SK-N-SH treated with all-trans-retinoic acid at 6 μM for 48 hours (cell line): ENCODE measurements at regions not wholly inside any gene's neighbourhood (a gene's known extent, or its start where the extent isn't known, plus 50 kb on each side); places are given as distances from the start of the nearest gene placed in this dataset.

ENCODE experiments used
- ATAC-seq: fragments of 200-7000 bp; cut with Tn5 transposase; 3 replicates; pipeline ENCODE4 v1.9.1; 2020; ENCODE audit warnings: mild to moderate bottlenecking, moderate library complexity
- ARNTL ChIP-seq: fragments of 450-650 bp; formaldehyde crosslinking; IDR thresholded peaks from 2 replicates; pipeline ENCODE4 v1.5.0; 2020; ENCODE audit warnings: low read depth, mild to moderate bottlenecking, moderate library complexity, borderline replicate concordance
- BACH2 ChIP-seq: fragments of 250-450 bp; sonication (Bioruptor Pico); IDR thresholded peaks from 2 replicates; pipeline ENCODE4 v1.9.0; 2021; ENCODE audit warnings: mild to moderate bottlenecking, borderline replicate concordance
- CSDC2 ChIP-seq: fragments of 250-450 bp; sonication (Bioruptor Pico); IDR thresholded peaks from 2 replicates; pipeline ENCODE4 v1.5.0; 2020; ENCODE audit warnings: mild to moderate bottlenecking, moderate library complexity
- ESRRG ChIP-seq: fragments of 250-450 bp; sonication (Bioruptor Pico); IDR thresholded peaks from 2 replicates; pipeline ENCODE4 v1.6.1; 2021; ENCODE audit warnings: mild to moderate bottlenecking
- GLIS3 ChIP-seq: fragments of 250-450 bp; sonication (Bioruptor Pico); IDR thresholded peaks from 2 replicates; pipeline ENCODE4 v1.5.0; 2020; ENCODE audit warnings: mild to moderate bottlenecking, moderate library complexity
- ISL1 ChIP-seq: fragments of 250-450 bp; sonication (Bioruptor Pico); IDR thresholded peaks from 2 replicates; pipeline ENCODE4 v2.1.2; 2022; ENCODE audit warnings: mild to moderate bottlenecking, moderate library complexity
- PPARA ChIP-seq: fragments of 250-450 bp; sonication (Bioruptor Pico); IDR thresholded peaks from 2 replicates; pipeline ENCODE4 v1.5.0; 2020; ENCODE audit warnings: mild to moderate bottlenecking, borderline replicate concordance
- RARB ChIP-seq: fragments of 250-450 bp; sonication (Bioruptor Pico); IDR thresholded peaks from 2 replicates; pipeline ENCODE4 v1.8.0; 2021; ENCODE audit warnings: mild to moderate bottlenecking, moderate library complexity
- SNAI2 ChIP-seq: fragments of 250-450 bp; sonication (Bioruptor Pico); IDR thresholded peaks from 2 replicates; pipeline ENCODE4 v1.5.0; 2020; ENCODE audit warnings: mild to moderate bottlenecking, moderate library complexity
- TOX ChIP-seq: fragments of 250-450 bp; sonication (Bioruptor Pico); IDR thresholded peaks from 2 replicates; pipeline ENCODE4 v1.8.0; 2021; ENCODE audit warnings: mild to moderate bottlenecking, moderate library complexity, borderline replicate concordance
- ZC3H10 ChIP-seq: fragments of 250-450 bp; sonication (Bioruptor Pico); IDR thresholded peaks from 2 replicates; pipeline ENCODE4 v1.5.1; 2021; ENCODE audit warnings: mild to moderate bottlenecking, moderate library complexity
- ZFP30 ChIP-seq: fragments of 450-650 bp; formaldehyde crosslinking; IDR thresholded peaks from 2 replicates; pipeline ENCODE4 v1.5.0; 2022; ENCODE audit warnings: mild to moderate bottlenecking, moderate library complexity
- ZNF565 ChIP-seq: fragments of 450-650 bp; formaldehyde crosslinking; conservative IDR thresholded peaks from 2 replicates; pipeline ENCODE4 v1.5.0; 2020; ENCODE audit warnings: low read depth, mild to moderate bottlenecking, moderate library complexity
- ZNF70 ChIP-seq: fragments of 450-650 bp; formaldehyde crosslinking; IDR thresholded peaks from 2 replicates; pipeline ENCODE4 v1.5.0; 2020; ENCODE audit warnings: mild to moderate bottlenecking, moderate library complexity
- TF ChIP-seq, protein P1 (sequence below): fragments of 250-450 bp; sonication (Bioruptor Pico); IDR thresholded peaks from 2 replicates; pipeline ENCODE4 v1.5.1; 2020; ENCODE audit warnings: low read depth, mild to moderate bottlenecking, moderate library complexity
- TF ChIP-seq, protein P2 (sequence below): fragments of 250-450 bp; sonication (Bioruptor Pico); IDR thresholded peaks from 2 replicates; pipeline ENCODE4 v1.5.1; 2021; ENCODE audit warnings: mild to moderate bottlenecking, moderate library complexity
- TF ChIP-seq, protein P3 (sequence below): fragments of 250-450 bp; sonication (Bioruptor Pico); IDR thresholded peaks from 2 replicates; pipeline ENCODE4 v1.8.0; 2020; ENCODE audit warnings: mild to moderate bottlenecking, moderate library complexity, borderline replicate concordance
- TF ChIP-seq, protein P4 (sequence below): fragments of 250-450 bp; sonication (Bioruptor Pico); IDR thresholded peaks from 2 replicates; pipeline ENCODE4 v1.5.0; 2020; ENCODE audit warnings: mild to moderate bottlenecking, moderate library complexity
- TF ChIP-seq, protein P5 (sequence below): fragments of 250-450 bp; sonication (Bioruptor Pico); IDR thresholded peaks from 2 replicates; pipeline ENCODE4 v1.8.0; 2021; ENCODE audit warnings: low read depth, mild to moderate bottlenecking, moderate library complexity, borderline replicate concordance

DNA sequence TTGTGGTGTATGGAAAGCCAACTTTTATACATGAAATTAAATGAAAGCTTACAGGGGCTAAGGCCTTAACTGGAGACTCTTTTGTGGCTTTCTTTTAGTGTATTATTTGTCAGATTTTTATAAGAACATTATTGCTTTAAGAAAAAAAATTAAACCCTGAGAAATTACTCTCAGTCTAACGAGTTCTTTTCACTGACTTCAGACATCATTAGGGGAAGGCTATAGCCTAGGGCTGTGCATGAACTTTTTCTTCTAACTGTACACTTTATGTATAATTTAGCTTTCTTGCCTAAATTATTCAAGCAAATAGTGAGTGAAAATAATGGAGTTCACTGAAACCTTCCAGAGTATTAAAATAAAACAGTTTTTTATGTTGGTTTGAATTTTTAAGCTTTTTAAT, 151.1 kb upstream of the MEIS1 start:
- TF ChIP-seq ZFP30 (CRISPR knock-in tag) (no peak), CSDC2 (no peak), ARNTL (CRISPR knock-in tag) (no peak), GLIS3 (CRISPR knock-in tag) (no peak)
- TF ChIP-seq, protein P1, sequence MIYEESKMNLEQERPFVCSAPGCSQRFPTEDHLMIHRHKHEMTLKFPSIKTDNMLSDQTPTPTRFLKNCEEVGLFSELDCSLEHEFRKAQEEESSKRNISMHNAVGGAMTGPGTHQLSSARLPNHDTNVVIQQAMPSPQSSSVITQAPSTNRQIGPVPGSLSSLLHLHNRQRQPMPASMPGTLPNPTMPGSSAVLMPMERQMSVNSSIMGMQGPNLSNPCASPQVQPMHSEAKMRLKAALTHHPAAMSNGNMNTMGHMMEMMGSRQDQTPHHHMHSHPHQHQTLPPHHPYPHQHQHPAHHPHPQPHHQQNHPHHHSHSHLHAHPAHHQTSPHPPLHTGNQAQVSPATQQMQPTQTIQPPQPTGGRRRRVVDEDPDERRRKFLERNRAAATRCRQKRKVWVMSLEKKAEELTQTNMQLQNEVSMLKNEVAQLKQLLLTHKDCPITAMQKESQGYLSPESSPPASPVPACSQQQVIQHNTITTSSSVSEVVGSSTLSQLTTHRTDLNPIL: no peak
- TF ChIP-seq, protein P2, sequence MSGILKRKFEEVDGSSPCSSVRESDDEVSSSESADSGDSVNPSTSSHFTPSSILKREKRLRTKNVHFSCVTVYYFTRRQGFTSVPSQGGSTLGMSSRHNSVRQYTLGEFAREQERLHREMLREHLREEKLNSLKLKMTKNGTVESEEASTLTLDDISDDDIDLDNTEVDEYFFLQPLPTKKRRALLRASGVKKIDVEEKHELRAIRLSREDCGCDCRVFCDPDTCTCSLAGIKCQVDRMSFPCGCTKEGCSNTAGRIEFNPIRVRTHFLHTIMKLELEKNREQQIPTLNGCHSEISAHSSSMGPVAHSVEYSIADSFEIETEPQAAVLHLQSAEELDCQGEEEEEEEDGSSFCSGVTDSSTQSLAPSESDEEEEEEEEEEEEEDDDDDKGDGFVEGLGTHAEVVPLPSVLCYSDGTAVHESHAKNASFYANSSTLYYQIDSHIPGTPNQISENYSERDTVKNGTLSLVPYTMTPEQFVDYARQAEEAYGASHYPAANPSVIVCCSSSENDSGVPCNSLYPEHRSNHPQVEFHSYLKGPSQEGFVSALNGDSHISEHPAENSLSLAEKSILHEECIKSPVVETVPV: no peak
- ATAC-seq: no peak

DNA sequence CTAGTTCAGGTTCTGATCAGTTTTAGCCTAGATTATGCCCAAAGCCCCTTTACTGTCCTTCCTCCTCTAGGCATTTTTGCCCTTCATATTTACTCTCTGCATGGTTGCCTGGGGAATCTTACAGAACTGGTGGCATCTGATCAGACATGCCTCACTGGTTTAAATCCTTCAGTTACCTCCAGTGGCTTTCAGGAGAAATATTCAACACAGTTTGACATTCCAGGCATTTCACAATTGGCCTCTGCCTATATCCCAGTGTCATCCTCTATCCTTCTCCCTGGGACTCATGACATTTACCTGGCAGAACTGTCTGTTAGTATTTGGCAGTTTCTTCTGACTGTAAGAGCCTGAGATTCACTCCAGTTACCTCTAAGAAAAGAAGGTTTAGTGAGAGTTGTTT, 152.9 kb upstream of the MEIS1 start:
- TF ChIP-seq, protein P1: no peak
- TF ChIP-seq, protein P3, sequence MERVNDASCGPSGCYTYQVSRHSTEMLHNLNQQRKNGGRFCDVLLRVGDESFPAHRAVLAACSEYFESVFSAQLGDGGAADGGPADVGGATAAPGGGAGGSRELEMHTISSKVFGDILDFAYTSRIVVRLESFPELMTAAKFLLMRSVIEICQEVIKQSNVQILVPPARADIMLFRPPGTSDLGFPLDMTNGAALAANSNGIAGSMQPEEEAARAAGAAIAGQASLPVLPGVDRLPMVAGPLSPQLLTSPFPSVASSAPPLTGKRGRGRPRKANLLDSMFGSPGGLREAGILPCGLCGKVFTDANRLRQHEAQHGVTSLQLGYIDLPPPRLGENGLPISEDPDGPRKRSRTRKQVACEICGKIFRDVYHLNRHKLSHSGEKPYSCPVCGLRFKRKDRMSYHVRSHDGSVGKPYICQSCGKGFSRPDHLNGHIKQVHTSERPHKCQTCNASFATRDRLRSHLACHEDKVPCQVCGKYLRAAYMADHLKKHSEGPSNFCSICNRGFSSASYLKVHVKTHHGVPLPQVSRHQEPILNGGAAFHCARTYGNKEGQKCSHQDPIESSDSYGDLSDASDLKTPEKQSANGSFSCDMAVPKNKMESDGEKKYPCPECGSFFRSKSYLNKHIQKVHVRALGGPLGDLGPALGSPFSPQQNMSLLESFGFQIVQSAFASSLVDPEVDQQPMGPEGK (CRISPR knock-in tag): no peak
- no peak for TF ChIP-seq ZNF565
- ATAC-seq: no peak

DNA sequence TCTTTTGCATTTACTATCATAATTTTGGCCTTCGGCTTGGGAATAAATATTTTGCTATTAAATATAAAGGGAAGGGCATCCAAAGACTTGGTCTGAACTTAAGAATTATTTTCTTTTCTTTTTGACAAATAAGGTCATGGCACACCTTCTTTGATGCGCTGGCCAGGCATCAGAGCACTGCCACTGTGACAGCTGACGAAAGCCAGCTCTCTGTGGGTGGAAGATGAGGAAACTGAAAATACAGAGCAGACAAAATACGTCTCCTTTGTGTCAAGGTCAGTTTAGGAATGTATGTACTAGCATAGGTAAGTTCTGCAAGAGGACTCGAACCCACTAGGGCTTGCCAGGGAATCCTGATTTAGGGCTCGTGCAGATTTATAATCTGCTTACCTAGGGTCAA, 155.9 kb upstream of the MEIS1 start:
- no peak for ATAC-seq
- TF ChIP-seq, protein P2: no peak
- no peak for TF ChIP-seq BACH2 (CRISPR knock-in tag)
- TF ChIP-seq ZC3H10: no peak
- no peak for TF ChIP-seq GLIS3 (CRISPR knock-in tag)
- TF ChIP-seq SNAI2: no peak
- no peak for TF ChIP-seq RARB (CRISPR knock-in tag)
- TF ChIP-seq ESRRG (CRISPR knock-in tag): no peak
- TF ChIP-seq TOX: no peak
- TF ChIP-seq, protein P4, sequence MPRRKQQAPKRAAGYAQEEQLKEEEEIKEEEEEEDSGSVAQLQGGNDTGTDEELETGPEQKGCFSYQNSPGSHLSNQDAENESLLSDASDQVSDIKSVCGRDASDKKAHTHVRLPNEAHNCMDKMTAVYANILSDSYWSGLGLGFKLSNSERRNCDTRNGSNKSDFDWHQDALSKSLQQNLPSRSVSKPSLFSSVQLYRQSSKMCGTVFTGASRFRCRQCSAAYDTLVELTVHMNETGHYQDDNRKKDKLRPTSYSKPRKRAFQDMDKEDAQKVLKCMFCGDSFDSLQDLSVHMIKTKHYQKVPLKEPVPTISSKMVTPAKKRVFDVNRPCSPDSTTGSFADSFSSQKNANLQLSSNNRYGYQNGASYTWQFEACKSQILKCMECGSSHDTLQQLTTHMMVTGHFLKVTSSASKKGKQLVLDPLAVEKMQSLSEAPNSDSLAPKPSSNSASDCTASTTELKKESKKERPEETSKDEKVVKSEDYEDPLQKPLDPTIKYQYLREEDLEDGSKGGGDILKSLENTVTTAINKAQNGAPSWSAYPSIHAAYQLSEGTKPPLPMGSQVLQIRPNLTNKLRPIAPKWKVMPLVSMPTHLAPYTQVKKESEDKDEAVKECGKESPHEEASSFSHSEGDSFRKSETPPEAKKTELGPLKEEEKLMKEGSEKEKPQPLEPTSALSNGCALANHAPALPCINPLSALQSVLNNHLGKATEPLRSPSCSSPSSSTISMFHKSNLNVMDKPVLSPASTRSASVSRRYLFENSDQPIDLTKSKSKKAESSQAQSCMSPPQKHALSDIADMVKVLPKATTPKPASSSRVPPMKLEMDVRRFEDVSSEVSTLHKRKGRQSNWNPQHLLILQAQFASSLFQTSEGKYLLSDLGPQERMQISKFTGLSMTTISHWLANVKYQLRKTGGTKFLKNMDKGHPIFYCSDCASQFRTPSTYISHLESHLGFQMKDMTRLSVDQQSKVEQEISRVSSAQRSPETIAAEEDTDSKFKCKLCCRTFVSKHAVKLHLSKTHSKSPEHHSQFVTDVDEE (CRISPR knock-in tag): no peak

DNA sequence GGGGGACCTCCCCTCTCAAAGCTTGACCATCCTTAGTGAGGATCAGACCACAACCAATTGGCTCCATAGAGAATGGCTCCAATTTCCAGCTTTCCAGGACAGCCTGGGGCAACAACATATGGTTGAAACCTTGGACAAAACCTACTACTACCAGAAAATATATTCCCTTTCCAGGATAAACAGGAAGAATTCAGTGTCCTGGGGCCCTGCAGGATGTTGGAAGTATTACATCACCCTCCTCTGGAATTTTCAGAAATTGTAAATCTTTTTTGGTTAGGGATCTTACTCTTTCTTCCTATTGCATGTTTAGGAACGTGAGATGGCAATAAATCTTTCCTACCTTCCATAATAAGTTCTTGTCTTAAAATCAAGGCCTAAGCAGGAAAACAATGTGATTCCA, 158.9 kb upstream of the MEIS1 start:
- no peak for ATAC-seq
- no peak for TF ChIP-seq ZNF70
- TF ChIP-seq, protein P5, sequence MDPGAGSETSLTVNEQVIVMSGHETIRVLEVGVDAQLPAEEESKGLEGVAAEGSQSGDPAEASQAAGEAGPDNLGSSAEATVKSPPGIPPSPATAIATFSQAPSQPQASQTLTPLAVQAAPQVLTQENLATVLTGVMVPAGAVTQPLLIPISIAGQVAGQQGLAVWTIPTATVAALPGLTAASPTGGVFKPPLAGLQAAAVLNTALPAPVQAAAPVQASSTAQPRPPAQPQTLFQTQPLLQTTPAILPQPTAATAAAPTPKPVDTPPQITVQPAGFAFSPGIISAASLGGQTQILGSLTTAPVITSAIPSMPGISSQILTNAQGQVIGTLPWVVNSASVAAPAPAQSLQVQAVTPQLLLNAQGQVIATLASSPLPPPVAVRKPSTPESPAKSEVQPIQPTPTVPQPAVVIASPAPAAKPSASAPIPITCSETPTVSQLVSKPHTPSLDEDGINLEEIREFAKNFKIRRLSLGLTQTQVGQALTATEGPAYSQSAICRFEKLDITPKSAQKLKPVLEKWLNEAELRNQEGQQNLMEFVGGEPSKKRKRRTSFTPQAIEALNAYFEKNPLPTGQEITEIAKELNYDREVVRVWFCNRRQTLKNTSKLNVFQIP (CRISPR knock-in tag): no peak
- no peak for TF ChIP-seq PPARA (CRISPR knock-in tag)
- no peak for TF ChIP-seq TOX
- TF ChIP-seq, protein P2: no peak
- TF ChIP-seq ISL1: no peak
- TF ChIP-seq, protein P1: no peak
- TF ChIP-seq ARNTL (CRISPR knock-in tag): no peak
- TF ChIP-seq, all 23 proteins: peak for 0
